HCT116 (cell line): ENCODE measurements at regions not wholly inside any gene's neighbourhood (a gene's known extent, or its start where the extent isn't known, plus 50 kb on each side); places are given as distances from the start of the nearest gene placed in this dataset.

Experiments
- ATAC-seq: fragments of 200-7000 bp; cut with Tn5 transposase; 2 replicates; pipeline ENCODE4 v1.9.1; 2020; ENCODE audit warnings: mild to moderate bottlenecking, moderate library complexity
- BruUV-seq: library from RNA; stranded (reverse); fragments of 400-500 nt; replicated peaks from 2 replicates; lab custom pipeline; 2021; lab: Mats Ljungman, UMichigan
- CTCF ChIA-PET: fragments of 300-600 bp; sonication (Branson Sonifier 250); formaldehyde crosslinking; loops from one replicate; lab custom pipeline; 2021; ENCODE audit warnings: antibody characterized with exemption; lab: Charles Lee
- POLR2A ChIA-PET: fragments of 300-600, 350-600 bp; sonication (Branson Sonifier 250); formaldehyde crosslinking; loops from one replicate; lab custom pipeline; 2021; ENCODE audit warnings: antibody characterized with exemption; lab: Charles Lee
- RAD21 ChIA-PET, 2 experiments: fragments of 300-600 bp; sonication (Branson Sonifier 250); formaldehyde crosslinking; loops; one replicate each; lab custom pipeline; 2023; ENCODE audit warnings: low total read pairs in 2 of 2; ENCODE audit not compliant: uncharacterized antibody in 2 of 2, unreplicated experiment in 2 of 2, low non-redundant PET in 1 of 2; lab: Charles Lee
- DNase-seq: peaks from one replicate; pipeline ENCODE4 v3.0.0-alpha.2; 2010; ENCODE audit warnings: low read depth, low spot score
- H2AFZ ChIP-seq: fragments of 200-600 bp; shearing (Covaris generic), sonication (generic); 2 replicates; pipeline ENCODE4 v1.6.1; 2017; ENCODE audit warnings: low read depth, mixed run types, mixed read lengths, antibody characterized with exemption, low read length; ENCODE audit not compliant: poor library complexity, severe bottlenecking
- H3K27ac ChIP-seq: 2 replicates; pipeline ENCODE4 v1.5.1; 2012; ENCODE audit warnings: low read depth, low read length
- H3K27me3 ChIP-seq: fragments of 200-600 bp; sonication (generic); 2 replicates; pipeline ENCODE4 v1.6.1; 2016; ENCODE audit warnings: mixed run types, low read length, mixed read lengths; ENCODE audit not compliant: insufficient read depth
- H3K36me3 ChIP-seq, 2 experiments: fragments of 200-500 bp in 1 of 2; fragments of 200-600 bp in 1 of 2; sonication (Bioruptor generic) in 1 of 2; sonication (generic) in 1 of 2; 2 replicates each; pipeline versions ENCODE4 v1.5.1 to v1.6.1; 2014 to 2016; ENCODE audit warnings: low read length in 2 of 2, inconsistent platforms in 1 of 2, mixed read lengths in 1 of 2, mixed run types in 1 of 2; ENCODE audit not compliant: insufficient read depth in 2 of 2, control insufficient read depth in 1 of 2
- H3K4me1 ChIP-seq, 2 experiments: fragments of 200-600 bp in 1 of 2; sonication (generic) in 1 of 2; 2 replicates each; pipeline versions ENCODE4 v1.5.1 to v1.6.1; 2012 to 2017; ENCODE audit warnings: low read length in 2 of 2, inconsistent platforms in 1 of 2, mild to moderate bottlenecking in 1 of 2, mixed read lengths in 1 of 2, mixed run types in 1 of 2, moderate library complexity in 1 of 2; ENCODE audit not compliant: insufficient read depth in 2 of 2, control insufficient read depth in 1 of 2
- H3K4me2 ChIP-seq: fragments of 200-600 bp; sonication (generic); 2 replicates; pipeline ENCODE4 v1.6.1; 2017; ENCODE audit warnings: mixed run types, low read length, mixed read lengths
- H3K4me3 ChIP-seq, 2 experiments: fragments of 200-600 bp in 1 of 2; sonication (generic) in 1 of 2; replicated peaks in 1 of 2; 2 replicates each; pipeline ENCODE4 v1.5.1; 2011 to 2016; ENCODE audit warnings: low read length in 2 of 2, control low read depth in 1 of 2, low read depth in 1 of 2, mild to moderate bottlenecking in 1 of 2, mixed read lengths in 1 of 2, mixed run types in 1 of 2
- H3K79me2 ChIP-seq: fragments of 200-600 bp; sonication (generic); 2 replicates; pipeline ENCODE4 v1.6.1; 2017; ENCODE audit warnings: mild to moderate bottlenecking, mixed run types, low read length, moderate library complexity, mixed read lengths; ENCODE audit not compliant: insufficient read depth
- H3K9ac ChIP-seq: fragments of 200-600 bp; sonication (generic); 2 replicates; pipeline ENCODE4 v1.6.1; 2016; ENCODE audit warnings: low read length, mixed read lengths
- H3K9me2 ChIP-seq: fragments of 200-600 bp; sonication (generic), shearing (Covaris generic); 2 replicates; pipeline ENCODE4 v1.6.1; 2017; ENCODE audit warnings: mixed run types, mild to moderate bottlenecking, moderate library complexity; ENCODE audit not compliant: insufficient read depth
- H3K9me3 ChIP-seq, 2 experiments: fragments of 200-500 bp in 1 of 2; fragments of 200-600 bp in 1 of 2; sonication (Bioruptor generic) in 1 of 2; sonication (generic) in 1 of 2; 2 replicates each; pipeline ENCODE4 v1.6.1; 2014 to 2017; ENCODE audit warnings: low read length in 2 of 2, mixed read lengths in 2 of 2, inconsistent platforms in 1 of 2, low read depth in 1 of 2, mild to moderate bottlenecking in 1 of 2, mixed run types in 1 of 2, moderate library complexity in 1 of 2; ENCODE audit not compliant: control insufficient read depth in 1 of 2, insufficient read depth in 1 of 2
- H4K20me1 ChIP-seq: fragments of 200-600 bp; sonication (generic), shearing (Covaris generic); 2 replicates; pipeline ENCODE4 v1.6.1; 2017; ENCODE audit warnings: mixed run types, mild to moderate bottlenecking, moderate library complexity; ENCODE audit not compliant: insufficient read depth
- ATF3 ChIP-seq: IDR thresholded peaks from 2 replicates; pipeline ENCODE4 v1.6.1; 2012
- CBX3 ChIP-seq: IDR thresholded peaks from 2 replicates; pipeline ENCODE4 v1.6.1; 2012; ENCODE audit warnings: low read depth
- CTCF ChIP-seq, 3 experiments: fragments of 200-600 bp in 1 of 3; sonication (generic) in 1 of 3; IDR thresholded peaks in 2 of 3; conservative IDR thresholded peaks in 1 of 3; 2 replicates each; pipeline ENCODE4 v1.5.1; 2012 to 2017; ENCODE audit warnings: low read depth in 2 of 3, low read length in 2 of 3, antibody characterized with exemption in 1 of 3, borderline replicate concordance in 1 of 3, control low read depth in 1 of 3, mild to moderate bottlenecking in 1 of 3, mixed read lengths in 1 of 3, mixed run types in 1 of 3, moderate library complexity in 1 of 3; ENCODE audit not compliant: insufficient read depth in 1 of 3
- EGR1 ChIP-seq: IDR thresholded peaks from 2 replicates; pipeline ENCODE4 v1.6.1; 2012; ENCODE audit warnings: low read depth
- FOSL1 ChIP-seq: IDR thresholded peaks from 2 replicates; pipeline ENCODE4 v1.6.1; 2012; ENCODE audit warnings: low read depth
- JUND ChIP-seq: IDR thresholded peaks from 2 replicates; pipeline ENCODE4 v1.6.1; 2012
- POLR2A ChIP-seq: IDR thresholded peaks from 2 replicates; pipeline ENCODE4 v1.7.0; 2011; ENCODE audit warnings: borderline replicate concordance; ENCODE audit not compliant: insufficient read depth, insufficient read length; ENCODE audit errors: extremely low read depth
- POLR2AphosphoS5 ChIP-seq: IDR thresholded peaks from 2 replicates; pipeline ENCODE4 v1.6.1; 2011; ENCODE audit warnings: mild to moderate bottlenecking, low read depth, low read length, moderate library complexity
- REST ChIP-seq: IDR thresholded peaks from 2 replicates; pipeline ENCODE4 v1.6.1; 2012; ENCODE audit warnings: low read depth
- SIN3A ChIP-seq: IDR thresholded peaks from 2 replicates; pipeline ENCODE4 v1.6.1; 2012; ENCODE audit warnings: low read depth
- SP1 ChIP-seq: IDR thresholded peaks from 2 replicates; pipeline ENCODE4 v1.6.1; 2012; ENCODE audit warnings: low read depth
- SRF ChIP-seq: IDR thresholded peaks from 2 replicates; pipeline ENCODE4 v1.6.1; 2012; ENCODE audit warnings: low read depth
- YY1 ChIP-seq: IDR thresholded peaks from 2 replicates; pipeline ENCODE4 v1.6.1; 2011; ENCODE audit warnings: low read length, low read depth, moderate library complexity, mild to moderate bottlenecking; ENCODE audit not compliant: insufficient replicate concordance; ENCODE audit errors: extremely low read depth
- ZNF274 ChIP-seq: fragments of 200-500 bp; sonication (Bioruptor generic); IDR thresholded peaks from 2 replicates; pipeline ENCODE4 v1.6.1; 2014; ENCODE audit warnings: mild to moderate bottlenecking, low read depth, low read length, inconsistent platforms
- intact Hi-C: fragments of 100-400 bp; cut with micrococcal nuclease; formaldehyde crosslinking; loops from 2 replicates; pipeline ENCODE4 v1.10.0; 2022

GRCh38 chr17:27226611-27227230 lies 67.2 kb upstream of the WSB1 start:
- DNase-seq: no peak
- H3K27ac ChIP-seq: no peak overlapping the region
- H3K9ac ChIP-seq: no peak overlapping the region
- no peaks in the 10 kb centered on the region for H3K9me3 ChIP-seq
- ATAC-seq: peak; percentile 79
- TF ChIP-seq POLR2AphosphoS5: no peak
- peak; percentile 46; the same call in 1 of the 2 replicates for TF ChIP-seq JUND
- TF ChIP-seq POLR2A: no peak
- peak; percentile 71 for TF ChIP-seq FOSL1
- no peak for TF ChIP-seq REST
- TF ChIP-seq ZNF274: no peak
- TF ChIP-seq CTCF (IDR thresholded peaks at IDR 0.05 in 2 of 3, conservative IDR thresholded peaks at IDR 0.05 in 1 of 3; ENCODE audit: borderline replicate concordance in 1 of 3, insufficient read depth in 1 of 3, low read depth in 2 of 3, low read length in 2 of 3): no peak
- TF ChIP-seq ATF3: no peak
- no peak for TF ChIP-seq EGR1
- TF ChIP-seq SP1: no peak
- TF ChIP-seq CBX3: no peak
- TF ChIP-seq YY1: no peak
- no peak for TF ChIP-seq SIN3A
- TF ChIP-seq SRF: no peak
- peak overlapping the region; percentile 38 for H3K4me2 ChIP-seq
- H3K4me3 ChIP-seq: no peak overlapping the region
- H3K79me2 ChIP-seq: no peaks in the 10 kb centered on the region
- intact Hi-C loops: no loop called here
- peaks cover 0 to 11% of the 10 kb centered on the region in 2 experiments; a peak in 2 of 4 replicates for H3K4me1 ChIP-seq
- ChIA-PET RAD21 (no interaction called here), POLR2A (no interaction called here), CTCF (interaction anchor here (0.8 to 3.2 kb wide), 5 partner anchors 9 to 373 kb away, joined by 3 to 23 read pairs (median 6); no protein-coding TSS in a partner anchor)
- no peaks in the 10 kb centered on the region; the same call in 1 of the 2 replicates for H3K9me2 ChIP-seq
- no peaks in the 10 kb centered on the region for H3K27me3 ChIP-seq
- H4K20me1 ChIP-seq: no peaks in the 10 kb centered on the region
- H2AFZ ChIP-seq: peak overlapping the region; percentile 94
- BruUV-seq: no TSS peak
- no peaks in the 10 kb centered on the region for H3K36me3 ChIP-seq
